ENCODE measurements at regions not wholly inside any gene's neighbourhood (a gene's known extent, or its start where the extent isn't known, plus 50 kb on each side); places are given as distances from the start of the nearest gene placed in this dataset.
"Not testable (repeated sequence)": the region's sequence is repeated elsewhere in the genome, so short reads cannot be mapped to it uniquely, and the experiment has no call there.

- WGBS, 2 donors (ENCODE audit: low coverage in 1 of 2) = 38 to 47% methylated on average over 4 of the region's 4 CpGs
Observed at GRCh38 chr10:81251457-81252115, 623.4 kb upstream of the NRG3 start.

GRCh38 chr10:81264991-81265390 is 610.0 kb upstream of the NRG3 start:
- H3K27ac ChIP-seq, H3K4me1 ChIP-seq, H3K4me3 ChIP-seq, ATAC-seq, H3K36me3 ChIP-seq, H3K27me3 ChIP-seq, H3K9me3 ChIP-seq: not testable (repeated sequence)
- WGBS, 2 donors (ENCODE audit: low coverage in 1 of 2) = no CpG with 5 or more reads among the region's 18 CpGs

More at GRCh38 chr10:81251457-81252115, 623.4 kb upstream of the NRG3 start:
- Histone ChIP-seq H3K4me3 (no peak overlapping the region), H3K27ac (no peak overlapping the region), H3K36me3 (no peaks in the 10 kb centered on the region), H3K4me1 (no peaks in the 10 kb centered on the region), H3K9me3 (no peaks in the 10 kb centered on the region), H3K27me3 (no peaks in the 10 kb centered on the region)
- no peak for ATAC-seq
- TF ChIP-seq POLR2AphosphoS5 (IDR thresholded peaks at IDR 0.05) (no peak), EP300 (IDR thresholded peaks at IDR 0.05) (no peak), POLR2A (IDR thresholded peaks at IDR 0.05) (no peak), CTCF (IDR thresholded peaks at IDR 0.05) (no peak)

GRCh38 chr10:81270051-81270450 is 604.9 kb upstream of the NRG3 start:
- no peaks in the 10 kb centered on the region for H3K9me3 ChIP-seq
- no peak overlapping the region for H3K4me3 ChIP-seq
- no peaks in the 10 kb centered on the region for H3K27me3 ChIP-seq
- WGBS, 2 donors (ENCODE audit: low coverage in 1 of 2) = 92 to 94% methylated on average over 2 of the region's 2 CpGs
- ATAC-seq = no peak
- no peaks in the 10 kb centered on the region for H3K4me1 ChIP-seq
- H3K36me3 ChIP-seq = no peaks in the 10 kb centered on the region
- TF ChIP-seq EP300 (IDR thresholded peaks at IDR 0.05) = no peak
- TF ChIP-seq POLR2AphosphoS5 (IDR thresholded peaks at IDR 0.05) = no peak
- TF ChIP-seq CTCF (IDR thresholded peaks at IDR 0.05) = no peak
- TF ChIP-seq POLR2A (IDR thresholded peaks at IDR 0.05) = no peak
- H3K27ac ChIP-seq = no peak overlapping the region

GRCh38 chr10:81280497-81281479 is 594.2 kb upstream of the NRG3 start:
- WGBS, 2 donors (ENCODE audit: low coverage in 1 of 2) = 68 to 76% methylated on average over 5 to 6 of the region's 6 CpGs
- no peak for TF ChIP-seq POLR2A (IDR thresholded peaks at IDR 0.05)
- no peak for TF ChIP-seq EP300 (IDR thresholded peaks at IDR 0.05)
- no peak for TF ChIP-seq POLR2AphosphoS5 (IDR thresholded peaks at IDR 0.05)
- TF ChIP-seq CTCF (IDR thresholded peaks at IDR 0.05) = no peak
- no peak for ATAC-seq
- no peaks in the 10 kb centered on the region for H3K36me3 ChIP-seq
- H3K9me3 ChIP-seq = no peaks in the 10 kb centered on the region
- H3K27me3 ChIP-seq = no peaks in the 10 kb centered on the region
- no peaks in the 10 kb centered on the region for H3K4me1 ChIP-seq
- H3K4me3 ChIP-seq = no peak overlapping the region
- H3K27ac ChIP-seq = no peak overlapping the region

GRCh38 chr10:81288544-81288943 is 586.5 kb upstream of the NRG3 start:
- TF ChIP-seq POLR2AphosphoS5 (IDR thresholded peaks at IDR 0.05) (no peak), CTCF (IDR thresholded peaks at IDR 0.05) (no peak), EP300 (IDR thresholded peaks at IDR 0.05) (no peak), POLR2A (IDR thresholded peaks at IDR 0.05) (no peak)
- ATAC-seq = no peak
- Histone ChIP-seq H3K27ac (no peak overlapping the region), H3K4me1 (no peaks in the 10 kb centered on the region), H3K9me3 (peaks cover 0 to 6% (median 0%) of the 10 kb centered on the region in 3 donors), H3K4me3 (no peak overlapping the region), H3K36me3 (no peaks in the 10 kb centered on the region), H3K27me3 (no peaks in the 10 kb centered on the region)
